ENCODE measurements at regions not wholly inside any gene's neighbourhood (a gene's known extent, or its start where the extent isn't known, plus 50 kb on each side); places are given as distances from the start of the nearest gene placed in this dataset.

DNA sequence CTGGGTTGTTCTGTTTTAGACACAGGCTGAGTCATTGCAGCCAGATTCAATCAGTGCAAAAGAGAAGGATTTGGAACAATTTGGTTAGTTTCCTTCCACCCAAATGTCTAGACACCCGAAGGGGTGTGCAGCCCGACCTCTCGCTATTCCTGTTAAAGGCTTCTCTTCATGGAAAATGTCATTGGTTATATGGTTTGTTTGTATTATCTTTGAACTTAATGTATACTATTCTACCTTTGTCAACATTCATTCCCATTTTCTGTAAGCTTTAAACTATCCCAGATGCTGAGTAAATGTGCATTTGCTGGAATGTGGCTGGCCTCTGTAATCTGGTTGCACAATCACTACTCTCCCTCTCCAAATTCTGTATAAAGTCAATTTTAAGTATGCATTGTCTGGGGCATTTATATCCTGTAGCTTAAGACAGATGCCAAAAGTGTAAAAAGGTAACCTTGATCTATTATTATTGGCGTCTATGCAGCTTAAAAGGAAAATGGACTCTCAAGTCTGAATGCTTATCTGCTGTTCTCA, 80.4 kb upstream of the RND3 start:
- Histone ChIP-seq H3K36me3 (ENCODE audit: control insufficient read depth, insufficient read depth, low read length) (no peaks in the 10 kb centered on the region), H3K27me3 (ENCODE audit: control insufficient read depth, insufficient read depth, low read length) (no peaks in the 10 kb centered on the region), H3K9me3 (ENCODE audit: control insufficient read depth, insufficient read depth, low read depth, low read length) (no peaks in the 10 kb centered on the region), H3K27ac (ENCODE audit: low read length) (no peak overlapping the region), H3K4me1 (ENCODE audit: control insufficient read depth, insufficient read depth, low read length) (no peaks in the 10 kb centered on the region), H3K4me3 (ENCODE audit: low read depth in 2 of 2, low read length in 2 of 2) (no peak overlapping the region)
- DNase-seq (ENCODE audit: low read depth, low spot score) (no peak), ATAC-seq (no peak)
- CTCF ChIA-PET: no interaction called here
- TF ChIP-seq, protein P1, sequence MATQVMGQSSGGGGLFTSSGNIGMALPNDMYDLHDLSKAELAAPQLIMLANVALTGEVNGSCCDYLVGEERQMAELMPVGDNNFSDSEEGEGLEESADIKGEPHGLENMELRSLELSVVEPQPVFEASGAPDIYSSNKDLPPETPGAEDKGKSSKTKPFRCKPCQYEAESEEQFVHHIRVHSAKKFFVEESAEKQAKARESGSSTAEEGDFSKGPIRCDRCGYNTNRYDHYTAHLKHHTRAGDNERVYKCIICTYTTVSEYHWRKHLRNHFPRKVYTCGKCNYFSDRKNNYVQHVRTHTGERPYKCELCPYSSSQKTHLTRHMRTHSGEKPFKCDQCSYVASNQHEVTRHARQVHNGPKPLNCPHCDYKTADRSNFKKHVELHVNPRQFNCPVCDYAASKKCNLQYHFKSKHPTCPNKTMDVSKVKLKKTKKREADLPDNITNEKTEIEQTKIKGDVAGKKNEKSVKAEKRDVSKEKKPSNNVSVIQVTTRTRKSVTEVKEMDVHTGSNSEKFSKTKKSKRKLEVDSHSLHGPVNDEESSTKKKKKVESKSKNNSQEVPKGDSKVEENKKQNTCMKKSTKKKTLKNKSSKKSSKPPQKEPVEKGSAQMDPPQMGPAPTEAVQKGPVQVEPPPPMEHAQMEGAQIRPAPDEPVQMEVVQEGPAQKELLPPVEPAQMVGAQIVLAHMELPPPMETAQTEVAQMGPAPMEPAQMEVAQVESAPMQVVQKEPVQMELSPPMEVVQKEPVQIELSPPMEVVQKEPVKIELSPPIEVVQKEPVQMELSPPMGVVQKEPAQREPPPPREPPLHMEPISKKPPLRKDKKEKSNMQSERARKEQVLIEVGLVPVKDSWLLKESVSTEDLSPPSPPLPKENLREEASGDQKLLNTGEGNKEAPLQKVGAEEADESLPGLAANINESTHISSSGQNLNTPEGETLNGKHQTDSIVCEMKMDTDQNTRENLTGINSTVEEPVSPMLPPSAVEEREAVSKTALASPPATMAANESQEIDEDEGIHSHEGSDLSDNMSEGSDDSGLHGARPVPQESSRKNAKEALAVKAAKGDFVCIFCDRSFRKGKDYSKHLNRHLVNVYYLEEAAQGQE (IDR thresholded peaks at IDR 0.05; ENCODE audit: insufficient read depth in 1 of 2, low read depth in 2 of 2, low read length in 1 of 2): no peak
- no peak for TF ChIP-seq SIN3A (IDR thresholded peaks at IDR 0.05; ENCODE audit: borderline replicate concordance, insufficient read depth, low read depth, low read length)
- TF ChIP-seq POLR2AphosphoS5 (IDR thresholded peaks at IDR 0.05; ENCODE audit: low read depth, low read length): no peak
- no peak for TF ChIP-seq TCF7L2 (IDR thresholded peaks at IDR 0.05; ENCODE audit: low read depth, low read length)
- TF ChIP-seq, protein P2, sequence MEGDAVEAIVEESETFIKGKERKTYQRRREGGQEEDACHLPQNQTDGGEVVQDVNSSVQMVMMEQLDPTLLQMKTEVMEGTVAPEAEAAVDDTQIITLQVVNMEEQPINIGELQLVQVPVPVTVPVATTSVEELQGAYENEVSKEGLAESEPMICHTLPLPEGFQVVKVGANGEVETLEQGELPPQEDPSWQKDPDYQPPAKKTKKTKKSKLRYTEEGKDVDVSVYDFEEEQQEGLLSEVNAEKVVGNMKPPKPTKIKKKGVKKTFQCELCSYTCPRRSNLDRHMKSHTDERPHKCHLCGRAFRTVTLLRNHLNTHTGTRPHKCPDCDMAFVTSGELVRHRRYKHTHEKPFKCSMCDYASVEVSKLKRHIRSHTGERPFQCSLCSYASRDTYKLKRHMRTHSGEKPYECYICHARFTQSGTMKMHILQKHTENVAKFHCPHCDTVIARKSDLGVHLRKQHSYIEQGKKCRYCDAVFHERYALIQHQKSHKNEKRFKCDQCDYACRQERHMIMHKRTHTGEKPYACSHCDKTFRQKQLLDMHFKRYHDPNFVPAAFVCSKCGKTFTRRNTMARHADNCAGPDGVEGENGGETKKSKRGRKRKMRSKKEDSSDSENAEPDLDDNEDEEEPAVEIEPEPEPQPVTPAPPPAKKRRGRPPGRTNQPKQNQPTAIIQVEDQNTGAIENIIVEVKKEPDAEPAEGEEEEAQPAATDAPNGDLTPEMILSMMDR (IDR thresholded peaks at IDR 0.05): no peak
- POLR2A ChIA-PET: no interaction called here
- BruUV-seq (replicated peaks): no TSS peak
- intact Hi-C loops (cut with micrococcal nuclease; ENCODE audit: unreplicated experiment) (no loop called here), in situ Hi-C loops (cut with HindIII; ENCODE audit: low pct_unique_long_range_greater_than_20kb, low sequenced_read_pairs) (no loop called here)

DNA sequence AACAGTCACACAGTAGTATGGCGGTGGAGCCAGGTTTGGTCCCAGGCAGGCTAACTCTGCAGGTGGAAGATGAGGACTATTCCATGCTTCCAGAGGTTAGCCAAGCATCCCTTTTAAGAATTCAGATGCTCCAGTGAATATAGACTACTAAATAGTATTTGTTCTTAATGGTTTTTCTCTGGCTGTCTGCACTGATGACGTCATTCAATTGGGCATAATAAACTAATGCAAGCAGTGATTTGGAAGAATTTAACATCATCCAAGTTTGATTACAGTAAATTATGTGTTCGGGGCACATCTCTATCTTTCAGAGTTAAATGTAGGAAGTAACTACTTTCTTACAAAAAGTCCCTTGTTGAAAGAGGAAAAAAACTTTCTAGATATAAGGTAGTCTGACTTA, 78.8 kb upstream of the RND3 start:
- ChIA-PET CTCF (no interaction called here), POLR2A (no interaction called here)
- no peak for DNase-seq (ENCODE audit: low read depth, low spot score)
- ATAC-seq: no peak
- H3K27ac ChIP-seq (ENCODE audit: low read length): no peak overlapping the region
- H3K27me3 ChIP-seq (ENCODE audit: control insufficient read depth, insufficient read depth, low read length): no peaks in the 10 kb centered on the region
- TF ChIP-seq, protein P1 (IDR thresholded peaks at IDR 0.05; ENCODE audit: insufficient read depth in 1 of 2, low read depth in 2 of 2, low read length in 1 of 2): no peak
- no peak for TF ChIP-seq SIN3A (IDR thresholded peaks at IDR 0.05; ENCODE audit: borderline replicate concordance, insufficient read depth, low read depth, low read length)
- TF ChIP-seq, protein P2 (IDR thresholded peaks at IDR 0.05): no peak
- TF ChIP-seq POLR2AphosphoS5 (IDR thresholded peaks at IDR 0.05; ENCODE audit: low read depth, low read length): no peak
- TF ChIP-seq TCF7L2 (IDR thresholded peaks at IDR 0.05; ENCODE audit: low read depth, low read length): no peak
- intact Hi-C loops (cut with micrococcal nuclease; ENCODE audit: unreplicated experiment) (no loop called here), in situ Hi-C loops (cut with HindIII; ENCODE audit: low pct_unique_long_range_greater_than_20kb, low sequenced_read_pairs) (no loop called here)
- H3K4me3 ChIP-seq (ENCODE audit: low read depth in 2 of 2, low read length in 2 of 2): no peak overlapping the region
- no TSS peak for BruUV-seq (replicated peaks)
- H3K36me3 ChIP-seq (ENCODE audit: control insufficient read depth, insufficient read depth, low read length): no peaks in the 10 kb centered on the region
- no peaks in the 10 kb centered on the region for H3K9me3 ChIP-seq (ENCODE audit: control insufficient read depth, insufficient read depth, low read depth, low read length)
- no peaks in the 10 kb centered on the region for H3K4me1 ChIP-seq (ENCODE audit: control insufficient read depth, insufficient read depth, low read length)
